HFFc6 (cell line): ENCODE measurements at regions not wholly inside any gene's neighbourhood (a gene's known extent, or its start where the extent isn't known, plus 50 kb on each side); places are given as distances from the start of the nearest gene placed in this dataset.

ENCODE experiments used
- DNase-seq: peaks from one replicate; pipeline ENCODE4 v3.0.0-alpha.2; 2018
- H3K27ac Mint-ChIP-seq: 2 replicates; pipeline ENCODE4 v1.8.0; 2020; ENCODE audit warnings: mild to moderate bottlenecking, mixed read lengths
- H3K27me3 Mint-ChIP-seq: 2 replicates; pipeline ENCODE4 v1.8.0; 2021; ENCODE audit warnings: mild to moderate bottlenecking, moderate library complexity, mixed read lengths; ENCODE audit not compliant: insufficient read depth
- H3K36me3 Mint-ChIP-seq: 2 replicates; pipeline ENCODE4 v1.8.0; 2021; ENCODE audit warnings: low read depth, mixed read lengths
- H3K4me1 Mint-ChIP-seq: 2 replicates; pipeline ENCODE4 v1.8.0; 2020; ENCODE audit warnings: low read depth, mixed read lengths
- H3K4me3 Mint-ChIP-seq: 2 replicates; pipeline ENCODE4 v1.8.0; 2020; ENCODE audit warnings: mild to moderate bottlenecking, moderate library complexity, mixed read lengths
- H3K9me3 Mint-ChIP-seq: 2 replicates; pipeline ENCODE4 v1.8.0; 2020; ENCODE audit warnings: mild to moderate bottlenecking, mixed read lengths
- TF ChIP-seq, protein P1 (sequence below): fragments of 200-600 bp; sonication (generic); IDR thresholded peaks from 2 replicates; pipeline ENCODE4 v1.5.0; 2021; ENCODE audit warnings: antibody characterized with exemption, mild to moderate bottlenecking

DNA sequence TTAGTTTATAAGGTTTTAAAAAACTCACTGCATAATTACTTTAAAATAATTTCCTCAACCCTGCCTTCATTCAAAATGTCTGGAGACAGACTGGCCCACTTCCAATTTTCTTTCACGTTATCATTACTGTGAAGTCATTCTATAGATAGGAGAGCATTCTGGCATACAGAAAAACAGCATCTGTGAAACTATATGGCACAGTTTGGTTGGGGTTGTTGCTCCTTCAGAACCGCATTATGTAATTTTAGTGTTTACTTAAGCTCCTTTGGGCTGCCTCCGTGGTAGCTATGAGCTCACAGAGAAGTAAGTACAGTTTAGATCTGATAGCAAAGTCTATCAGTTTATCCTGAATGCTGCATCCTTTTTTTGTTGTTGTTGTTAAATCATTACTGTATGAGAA, 104.3 kb downstream of the KCNRG start:
- Mint-ChIP-seq H3K4me3 (no peak overlapping the region), H3K27me3 (peaks cover 4% of the 10 kb centered on the region; the same call in 1 of the 2 replicates), H3K36me3 (no peaks in the 10 kb centered on the region), H3K27ac (no peak overlapping the region), H3K9me3 (no peaks in the 10 kb centered on the region), H3K4me1 (peaks cover 24% of the 10 kb centered on the region)
- TF ChIP-seq, protein P1, sequence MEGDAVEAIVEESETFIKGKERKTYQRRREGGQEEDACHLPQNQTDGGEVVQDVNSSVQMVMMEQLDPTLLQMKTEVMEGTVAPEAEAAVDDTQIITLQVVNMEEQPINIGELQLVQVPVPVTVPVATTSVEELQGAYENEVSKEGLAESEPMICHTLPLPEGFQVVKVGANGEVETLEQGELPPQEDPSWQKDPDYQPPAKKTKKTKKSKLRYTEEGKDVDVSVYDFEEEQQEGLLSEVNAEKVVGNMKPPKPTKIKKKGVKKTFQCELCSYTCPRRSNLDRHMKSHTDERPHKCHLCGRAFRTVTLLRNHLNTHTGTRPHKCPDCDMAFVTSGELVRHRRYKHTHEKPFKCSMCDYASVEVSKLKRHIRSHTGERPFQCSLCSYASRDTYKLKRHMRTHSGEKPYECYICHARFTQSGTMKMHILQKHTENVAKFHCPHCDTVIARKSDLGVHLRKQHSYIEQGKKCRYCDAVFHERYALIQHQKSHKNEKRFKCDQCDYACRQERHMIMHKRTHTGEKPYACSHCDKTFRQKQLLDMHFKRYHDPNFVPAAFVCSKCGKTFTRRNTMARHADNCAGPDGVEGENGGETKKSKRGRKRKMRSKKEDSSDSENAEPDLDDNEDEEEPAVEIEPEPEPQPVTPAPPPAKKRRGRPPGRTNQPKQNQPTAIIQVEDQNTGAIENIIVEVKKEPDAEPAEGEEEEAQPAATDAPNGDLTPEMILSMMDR = no peak
- no peak for DNase-seq

DNA sequence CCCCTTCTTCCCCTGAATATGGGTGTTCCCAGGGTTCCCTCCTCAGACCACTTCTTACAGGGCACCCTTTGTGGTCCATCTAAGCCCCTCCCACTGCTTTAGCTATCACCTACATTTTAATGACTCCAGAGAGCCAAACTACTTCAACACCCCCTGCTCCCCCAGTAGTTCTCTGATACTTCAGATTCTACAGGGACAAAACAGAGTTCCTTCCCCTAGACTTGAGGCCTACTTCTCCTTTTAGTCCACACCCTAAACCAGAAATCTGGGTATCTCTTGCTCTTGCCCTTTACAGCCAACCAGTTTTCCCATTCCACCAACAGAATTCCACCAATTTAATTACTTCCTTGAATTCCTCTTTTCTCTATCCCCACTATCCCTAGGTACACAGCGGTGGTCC, 107.2 kb downstream of the KCNRG start:
- peaks cover 16% of the 10 kb centered on the region for H3K27me3 Mint-ChIP-seq
- peaks cover 4% of the 10 kb centered on the region; the same call in 1 of the 2 replicates for H3K36me3 Mint-ChIP-seq
- no peak overlapping the region for H3K27ac Mint-ChIP-seq
- no peaks in the 10 kb centered on the region for H3K9me3 Mint-ChIP-seq
- no peak overlapping the region for H3K4me3 Mint-ChIP-seq
- no peak for DNase-seq
- TF ChIP-seq, protein P1 = no peak
- peaks cover 38% of the 10 kb centered on the region for H3K4me1 Mint-ChIP-seq

DNA sequence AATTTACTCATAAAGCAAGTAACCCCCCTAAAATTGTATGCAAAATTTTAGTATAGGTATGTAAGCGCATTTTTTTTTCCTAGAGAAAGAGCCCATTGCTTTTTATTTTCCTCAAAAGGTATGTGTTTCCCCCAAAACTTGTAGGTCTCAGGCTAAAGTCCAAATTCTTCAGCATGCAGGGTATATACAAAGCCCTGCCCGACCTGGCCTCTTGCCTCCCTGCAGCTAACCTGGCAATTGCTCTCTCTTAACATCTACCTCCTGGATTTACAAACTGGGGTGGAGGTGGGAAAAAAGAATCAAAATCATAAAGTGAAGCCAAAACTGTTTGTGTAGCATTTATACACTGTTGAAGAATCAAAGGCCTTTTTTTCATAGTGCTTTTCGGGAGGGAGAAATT, 107.8 kb downstream of the KCNRG start:
- H3K4me1 Mint-ChIP-seq = peaks cover 38% of the 10 kb centered on the region
- TF ChIP-seq, protein P1 = no peak
- H3K4me3 Mint-ChIP-seq = peak overlapping the region; percentile 85; the same call in 1 of the 2 replicates
- H3K9me3 Mint-ChIP-seq = no peaks in the 10 kb centered on the region
- H3K27me3 Mint-ChIP-seq = peaks cover 18% of the 10 kb centered on the region
- no peak for DNase-seq
- H3K36me3 Mint-ChIP-seq = peaks cover 6% of the 10 kb centered on the region; the same call in 1 of the 2 replicates
- peak overlapping the region; percentile 82 for H3K27ac Mint-ChIP-seq

DNA sequence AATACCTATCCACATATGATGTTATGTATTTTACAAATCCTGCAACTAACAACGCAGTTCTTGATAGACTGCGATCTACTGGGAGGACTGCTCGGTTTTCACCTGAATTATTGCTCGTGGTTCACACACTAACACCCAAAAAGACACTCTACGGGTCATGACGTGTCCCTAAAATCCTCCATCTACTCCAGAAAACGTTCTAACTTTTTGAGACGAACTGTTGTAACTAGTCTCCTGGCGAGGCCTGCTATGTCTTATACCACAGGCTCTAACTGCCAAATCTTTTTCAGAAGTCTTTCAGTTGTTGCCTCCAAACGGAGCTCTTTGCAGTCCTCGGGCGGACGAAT, 108.2 kb downstream of the KCNRG start:
- Mint-ChIP-seq H3K36me3 (peaks cover 11% of the 10 kb centered on the region; the same call in 1 of the 2 replicates), H3K27ac (peak overlapping the region; percentile 82), H3K4me3 (peak overlapping the region; percentile 85), H3K4me1 (peaks cover 38% of the 10 kb centered on the region), H3K27me3 (peaks cover 23% of the 10 kb centered on the region), H3K9me3 (no peaks in the 10 kb centered on the region)
- TF ChIP-seq, protein P1 = no peak
- DNase-seq = no peak

DNA sequence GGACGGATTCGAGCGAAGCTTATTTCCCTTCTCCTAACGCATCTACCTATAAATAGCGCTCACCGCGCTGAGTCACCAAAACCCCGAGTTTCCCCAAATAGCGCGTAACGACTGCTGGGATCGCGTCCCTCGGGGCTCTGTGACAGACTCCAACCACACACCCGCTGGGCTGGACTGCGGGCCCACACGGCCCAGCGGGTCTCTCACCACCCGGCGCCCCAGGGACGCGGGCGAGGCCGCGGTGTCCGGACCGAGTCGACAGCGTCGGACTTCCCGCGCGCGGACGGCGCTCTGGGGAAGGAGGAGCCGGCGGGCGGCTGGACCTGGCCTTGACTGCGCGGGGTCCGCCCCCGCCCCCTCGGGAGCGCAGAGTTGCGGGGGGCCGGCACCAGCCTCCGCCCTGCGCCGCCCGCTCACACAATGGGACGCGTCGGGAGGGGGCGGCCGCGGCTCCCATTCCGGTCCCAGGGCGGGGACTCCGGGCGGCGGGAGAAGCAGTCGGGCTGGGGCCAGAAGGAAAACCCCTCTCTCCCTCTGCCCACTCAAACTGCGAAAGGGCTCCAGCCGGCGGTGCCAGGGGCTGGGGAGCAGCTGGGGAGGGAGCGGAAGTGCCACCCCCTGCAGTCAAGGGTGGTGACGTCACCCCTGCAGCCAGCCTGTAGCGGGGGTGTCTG, 108.8 kb downstream of the KCNRG start:
- Mint-ChIP-seq H3K36me3 (peaks cover 11% of the 10 kb centered on the region; the same call in 1 of the 2 replicates), H3K4me3 (peak overlapping the region; percentile 85), H3K27ac (peak overlapping the region; percentile 82), H3K4me1 (peaks cover 39% of the 10 kb centered on the region), H3K27me3 (peaks cover 27% of the 10 kb centered on the region), H3K9me3 (peaks cover under 1% of the 10 kb centered on the region; the same call in 1 of the 2 replicates)
- peak; percentile 88 for DNase-seq
- TF ChIP-seq, protein P1 = peak; percentile 41; the same call in 1 of the 2 replicates
